GM21717 (cell line): ENCODE measurements at regions not wholly inside any gene's neighbourhood (a gene's known extent, or its start where the extent isn't known, plus 50 kb on each side); places are given as distances from the start of the nearest gene placed in this dataset.

Source experiments
- ATAC-seq: cut with Tn5 transposase; IDR thresholded peaks from one replicate; pipeline ENCODE4 v1.9.1; 2021; ENCODE audit warnings: mild to moderate bottlenecking, moderate library complexity; ENCODE audit not compliant: unreplicated experiment

DNA sequence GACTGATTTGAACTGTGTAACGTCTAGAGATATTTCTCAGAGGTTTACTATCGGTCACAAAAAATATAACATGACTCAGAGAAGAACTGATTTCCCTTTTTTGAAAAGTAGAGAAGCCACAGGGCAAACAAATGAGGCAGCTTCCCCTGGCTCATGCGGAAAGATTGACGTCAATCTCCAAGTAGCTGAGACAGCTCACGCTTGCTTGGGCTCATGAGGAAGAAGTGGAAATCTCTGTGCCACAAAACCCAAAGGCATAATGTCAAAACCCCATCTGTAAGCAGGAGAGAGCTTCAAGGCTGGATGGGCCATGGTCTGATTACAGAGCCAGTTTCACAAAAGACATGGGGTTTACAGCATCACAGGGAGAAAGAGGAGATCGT, 188.1 kb downstream of the ARL4C start:
- ATAC-seq = peak; percentile 84

DNA sequence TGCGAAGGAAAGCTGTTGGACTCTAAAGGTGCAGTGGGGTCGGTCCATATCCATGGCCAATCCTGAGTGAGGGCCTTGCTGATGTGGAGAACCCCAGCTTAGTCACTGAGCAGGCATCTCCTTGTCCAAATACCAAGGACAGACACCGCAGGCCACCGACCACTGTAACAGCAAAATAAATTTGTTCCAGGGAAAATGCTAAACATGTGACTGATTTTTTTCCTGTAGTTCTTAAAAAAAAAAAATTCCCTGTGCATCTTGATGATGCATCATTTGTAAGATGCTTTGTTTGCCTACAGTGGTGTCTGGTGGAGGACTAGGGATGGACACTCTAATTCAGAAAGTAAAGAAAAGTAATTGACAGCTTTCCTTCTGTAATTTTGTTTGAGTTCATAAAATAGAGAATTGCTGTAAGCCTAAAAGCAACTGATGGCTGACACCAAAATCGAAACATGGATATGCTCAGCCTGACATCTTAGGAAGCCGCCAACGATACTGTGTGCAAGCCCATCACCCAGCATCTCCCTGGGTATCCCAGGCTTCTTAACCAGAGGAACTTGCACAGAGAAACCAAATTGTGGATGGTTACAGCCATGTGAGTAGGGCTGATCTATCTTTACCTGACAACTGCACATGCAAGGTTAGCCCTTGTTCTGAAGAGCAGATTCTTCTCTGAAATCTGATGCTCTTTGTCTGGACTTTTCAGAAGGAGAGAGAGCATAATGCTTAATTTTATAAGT, 188.6 kb downstream of the ARL4C start:
- peak; percentile 18 for ATAC-seq

DNA sequence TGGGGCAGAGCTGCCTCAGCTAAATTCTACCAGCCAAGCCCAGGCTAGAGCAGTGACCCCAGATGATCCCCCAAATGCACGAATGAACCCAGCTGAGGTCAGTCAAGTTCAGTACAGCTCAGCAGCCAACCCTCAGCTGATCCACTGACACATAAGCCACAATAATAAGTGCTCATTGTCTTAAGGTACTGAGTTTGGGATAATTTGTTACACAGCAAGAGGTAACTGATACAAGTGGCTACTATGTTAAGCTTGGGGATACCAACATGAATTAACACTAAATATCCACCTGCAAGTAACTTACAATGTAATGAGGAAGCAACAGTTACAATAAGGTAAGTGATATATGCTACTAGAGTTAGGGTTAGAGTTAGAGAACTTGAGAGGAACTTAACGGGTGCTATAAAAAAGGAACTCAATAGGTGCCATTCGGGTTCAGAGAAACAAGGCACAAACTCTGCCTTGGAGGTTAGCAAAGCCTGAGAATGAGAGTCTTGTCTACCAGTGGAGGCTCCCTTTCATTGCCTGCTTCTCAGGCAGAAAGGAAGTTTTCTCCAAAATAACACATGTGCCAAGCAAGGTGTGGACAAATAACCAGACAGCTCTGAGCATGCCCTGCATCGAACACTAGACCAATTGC, 189.4 kb downstream of the ARL4C start:
- ATAC-seq = no peak

- no peak for ATAC-seq
These were observed 190.3 kb downstream of the ARL4C start for GRCh38 chr2:234306426-234307173.

DNA sequence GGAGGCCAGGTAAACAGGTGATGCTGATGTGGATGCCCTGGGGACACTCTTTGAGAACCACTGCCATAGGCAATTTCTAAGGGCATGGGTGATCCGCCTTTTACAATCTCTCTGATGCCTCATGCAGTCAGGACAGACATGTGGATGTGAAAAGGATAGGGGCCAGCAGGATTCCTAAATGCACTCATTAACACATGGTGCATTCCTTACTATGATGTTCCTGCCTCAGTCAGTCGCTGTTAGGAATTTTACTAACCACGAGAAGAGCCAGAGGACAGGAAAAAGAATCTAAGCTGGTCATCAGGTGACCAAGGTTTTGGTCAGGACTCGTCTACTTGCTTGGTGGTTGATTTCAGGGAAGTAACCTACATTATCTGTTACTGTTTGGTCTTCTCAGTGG, 191.0 kb downstream of the ARL4C start:
- ATAC-seq = no peak

- no peak for ATAC-seq
These were observed 191.9 kb downstream of the ARL4C start for GRCh38 chr2:234304950-234305349.

DNA sequence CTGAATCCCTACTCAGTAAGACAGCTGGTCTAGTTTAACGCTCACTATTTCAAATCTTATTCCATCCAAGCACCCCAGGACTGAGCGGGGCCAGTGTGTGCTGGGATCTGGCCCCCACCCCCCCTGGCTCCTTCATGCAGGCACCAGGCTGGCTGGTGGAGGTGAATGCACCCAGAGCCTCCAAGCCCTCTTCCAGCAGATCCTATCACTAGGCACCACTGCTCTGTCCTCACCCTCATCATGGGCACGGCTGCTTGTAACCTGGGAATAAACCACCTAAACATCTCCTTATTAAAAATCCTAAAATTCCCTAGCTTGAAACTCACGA, 194.3 kb downstream of the ARL4C start:
- ATAC-seq = no peak

DNA sequence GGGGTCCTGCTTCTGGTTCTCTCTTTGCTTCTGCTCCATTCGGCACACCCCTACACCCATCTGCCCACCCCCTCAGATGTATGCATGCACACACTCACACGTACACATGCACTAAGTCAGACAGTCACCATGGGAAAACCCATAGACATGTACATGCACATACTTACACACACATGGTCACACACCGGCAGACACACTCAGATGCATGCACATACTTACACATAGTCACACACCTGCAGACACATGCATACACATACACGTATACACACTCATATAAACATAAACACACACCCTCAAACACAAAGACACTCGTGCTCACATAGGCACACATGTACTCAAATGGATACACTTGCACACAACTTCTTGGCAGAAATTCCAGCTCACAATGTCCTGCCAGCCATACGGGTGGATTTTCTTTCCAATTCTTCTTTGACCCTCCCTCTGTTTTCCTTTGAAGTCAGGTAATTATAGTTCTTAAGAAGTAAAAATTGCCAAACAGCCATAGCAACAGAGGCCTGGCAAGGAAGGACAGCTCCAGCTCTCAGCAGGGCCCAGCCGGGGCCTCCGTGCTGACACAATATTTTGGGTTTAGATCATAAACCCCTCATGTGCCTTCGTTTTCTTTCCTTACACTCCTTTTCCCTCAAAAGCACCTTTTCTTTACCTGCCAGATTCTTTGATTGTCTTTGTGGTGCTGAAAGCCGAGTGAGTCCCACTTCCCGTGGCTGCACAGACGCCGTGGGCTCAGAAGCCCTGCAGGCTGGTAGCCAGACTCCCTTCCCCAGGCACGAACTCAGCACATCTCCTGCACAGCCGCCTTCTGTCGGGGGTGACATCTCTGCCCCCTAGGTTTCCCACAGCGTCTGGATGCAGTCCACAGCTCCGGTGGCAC, 195.7 kb downstream of the ARL4C start:
- no peak for ATAC-seq

GRCh38 chr2:234300391-234300925, 196.4 kb downstream of the ARL4C start:
- no peak for ATAC-seq

DNA sequence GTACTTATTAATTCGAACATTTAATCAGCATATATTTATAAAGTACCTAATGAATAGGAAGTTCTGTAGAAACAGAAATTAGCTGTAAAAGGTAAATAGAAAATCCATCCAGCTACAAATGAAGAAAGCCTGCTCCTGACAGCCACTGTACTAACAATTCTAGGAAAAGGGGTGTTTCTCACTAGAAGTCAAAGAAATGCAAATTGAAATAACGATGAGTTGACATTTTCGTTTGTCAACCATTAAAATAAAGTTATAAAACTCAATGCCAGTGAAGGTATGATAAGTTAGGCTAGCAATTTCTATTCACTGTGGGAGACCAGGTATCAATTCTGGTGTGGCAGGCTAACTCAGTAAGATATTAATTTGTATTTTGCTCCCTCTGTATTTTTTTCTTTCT, 198.0 kb downstream of the ARL4C start:
- no peak for ATAC-seq

GRCh38 chr2:234296991-234297390, 199.9 kb downstream of the ARL4C start:
- ATAC-seq = no peak

DNA sequence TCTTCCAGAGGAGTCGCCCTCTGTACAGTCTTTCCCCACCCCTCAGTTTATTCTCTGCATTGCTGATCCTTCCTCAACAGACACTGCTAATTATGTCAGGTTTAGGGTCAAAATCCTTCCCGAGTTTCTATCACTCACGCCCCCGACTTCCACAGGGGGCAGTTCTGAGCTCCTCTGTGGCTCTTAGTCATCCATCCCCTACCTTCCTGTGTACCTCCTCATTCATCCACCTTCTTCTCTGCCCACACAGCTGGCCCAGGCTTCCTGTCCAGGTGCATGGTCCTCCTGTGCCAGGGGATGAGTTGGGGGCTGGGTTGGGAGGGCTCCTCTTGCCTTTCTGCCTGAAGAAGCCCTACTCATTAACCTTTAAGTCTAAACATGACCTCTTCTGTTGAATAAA, 202.9 kb downstream of the ARL4C start:
- ATAC-seq = no peak

DNA sequence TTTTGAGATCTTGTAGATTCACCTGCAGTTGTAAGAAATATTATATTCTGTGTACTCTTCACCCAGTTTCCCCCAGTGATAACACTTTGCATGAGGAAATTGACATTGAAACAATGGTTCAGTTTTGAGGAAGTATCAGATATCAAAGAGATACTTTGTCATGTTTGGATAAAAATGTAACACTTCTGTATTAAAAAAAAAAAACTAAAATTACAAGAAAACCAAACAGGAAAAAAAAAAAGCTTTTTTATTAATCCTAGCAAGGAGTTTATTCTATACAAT, 204.0 kb downstream of the ARL4C start:
- ATAC-seq = no peak

GRCh38 chr2:234292205-234292961, 204.5 kb downstream of the ARL4C start:
- ATAC-seq = peak; percentile 42

- peak; percentile 12 for ATAC-seq
These were observed 205.1 kb downstream of the ARL4C start for GRCh38 chr2:234291765-234292204.

GRCh38 chr2:234290671-234291070, 206.2 kb downstream of the ARL4C start:
- ATAC-seq = peak; percentile 77

GRCh38 chr2:234289834-234290590, 206.9 kb downstream of the ARL4C start:
- ATAC-seq = peak; percentile 26

DNA sequence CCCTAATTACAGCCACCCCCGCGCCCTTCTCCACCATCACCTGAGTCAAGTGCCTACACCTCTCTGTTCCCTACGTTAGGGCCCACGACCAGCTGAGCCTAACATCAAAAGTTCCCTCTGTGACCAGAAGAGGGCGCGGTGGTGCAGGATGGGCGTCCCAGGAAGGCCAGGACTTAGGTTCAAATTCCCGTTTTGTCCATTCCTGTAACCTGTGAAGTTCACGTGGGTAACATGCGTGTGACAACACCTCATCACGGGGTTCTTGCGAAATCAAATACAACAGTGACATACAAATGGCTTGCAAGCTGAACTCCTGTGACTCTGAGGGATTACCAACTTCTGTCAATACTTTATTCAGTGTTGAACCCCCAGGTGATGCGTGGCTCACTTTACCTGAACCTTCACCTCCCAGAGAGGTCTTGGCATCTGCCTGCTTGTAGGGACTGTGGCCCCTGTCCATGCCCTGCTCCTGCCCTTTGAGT, 207.9 kb downstream of the ARL4C start:
- ATAC-seq = no peak

DNA sequence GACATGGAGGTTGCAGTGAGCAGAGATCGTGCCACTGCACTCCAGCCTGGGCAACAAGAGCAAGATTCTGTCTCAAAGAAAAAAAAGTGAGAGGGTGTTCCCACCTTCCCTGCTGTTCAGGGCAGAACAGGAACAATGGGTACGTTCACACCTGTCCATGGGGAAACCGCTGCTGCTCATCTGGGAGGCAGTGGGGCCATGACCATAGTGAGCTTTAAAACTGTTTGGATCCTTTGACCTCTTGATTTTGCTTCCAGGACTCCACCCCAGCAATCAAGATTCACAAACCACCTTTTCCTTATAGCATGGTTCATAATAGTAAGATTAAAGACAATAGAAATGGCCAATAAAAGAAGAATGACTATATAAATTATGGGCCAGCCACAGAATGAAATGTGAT, 209.2 kb downstream of the ARL4C start:
- no peak for ATAC-seq
